ENCODE measurements at regions not wholly inside any gene's neighbourhood (a gene's known extent, or its start where the extent isn't known, plus 50 kb on each side); places are given as distances from the start of the nearest gene placed in this dataset.

DNA sequence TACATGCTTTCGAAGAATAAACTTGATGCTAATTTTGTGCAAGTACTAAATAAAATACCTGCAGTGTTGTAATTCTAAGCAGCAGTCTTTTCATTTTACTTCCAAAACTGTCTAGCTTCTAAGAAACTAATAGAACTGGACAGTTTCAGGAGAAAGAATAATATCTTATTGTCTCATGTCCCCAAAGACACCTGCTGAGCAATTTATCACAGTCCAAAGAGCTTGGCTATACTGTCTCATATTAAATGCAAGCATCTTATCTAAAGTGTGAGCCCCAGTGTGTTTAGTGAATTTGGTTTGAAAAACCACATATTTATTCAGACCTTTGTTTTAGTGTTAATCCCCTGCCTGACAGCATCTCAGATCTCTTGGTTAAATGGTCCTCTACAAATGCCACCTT lies 374.3 kb downstream of the TMX3 start (continued):
- TF ChIP-seq ATF3 (IDR thresholded peaks at IDR 0.05; ENCODE audit: insufficient read depth, low read depth, low read length) (no peak), YY1 (IDR thresholded peaks at IDR 0.05; ENCODE audit: low read depth, low read length) (no peak), SRF (IDR thresholded peaks at IDR 0.05; ENCODE audit: low read depth, low read length) (no peak)
